ENCODE measurements at regions not wholly inside any gene's neighbourhood (a gene's known extent, or its start where the extent isn't known, plus 50 kb on each side); places are given as distances from the start of the nearest gene placed in this dataset.

DNA sequence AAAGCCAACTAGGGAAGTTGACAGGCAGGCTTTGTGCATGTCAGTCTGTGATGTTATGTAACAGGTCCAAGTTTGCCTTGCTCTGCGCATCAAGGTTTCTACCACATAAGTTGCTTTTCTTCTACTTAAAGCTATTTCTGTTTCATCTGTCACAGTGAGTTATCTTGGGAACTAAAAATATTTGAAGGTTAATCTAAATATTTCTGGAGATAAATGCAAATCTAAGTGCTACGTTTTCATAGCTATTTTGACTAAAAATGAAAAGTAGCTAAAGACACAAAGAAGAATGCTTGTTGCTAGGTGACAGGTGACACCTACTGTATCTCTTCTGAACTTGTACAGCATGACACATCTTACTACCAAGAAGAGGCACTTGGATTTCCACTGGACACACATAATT is 135.6 kb downstream of the KLF12 start:
- no peak for FAIRE-seq

DNA sequence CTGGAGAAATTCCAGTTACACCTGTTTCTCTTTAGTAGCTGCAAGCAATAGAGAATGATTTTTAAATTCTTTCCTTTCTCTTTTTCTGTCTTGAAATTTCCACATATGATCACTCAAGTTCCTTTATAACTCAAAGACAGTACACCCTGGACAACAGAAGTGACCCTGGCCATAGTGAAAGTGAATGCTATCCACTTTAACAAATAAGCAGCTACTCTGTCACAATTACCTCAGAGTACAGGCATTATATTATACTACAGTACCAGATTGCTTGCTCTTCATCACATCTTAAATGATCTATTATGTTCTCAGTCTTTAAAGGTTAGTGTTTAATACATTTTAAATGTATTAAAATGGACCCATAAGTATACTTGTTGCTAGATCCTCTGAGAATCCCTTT is 136.2 kb downstream of the KLF12 start:
- FAIRE-seq, result no peak

DNA sequence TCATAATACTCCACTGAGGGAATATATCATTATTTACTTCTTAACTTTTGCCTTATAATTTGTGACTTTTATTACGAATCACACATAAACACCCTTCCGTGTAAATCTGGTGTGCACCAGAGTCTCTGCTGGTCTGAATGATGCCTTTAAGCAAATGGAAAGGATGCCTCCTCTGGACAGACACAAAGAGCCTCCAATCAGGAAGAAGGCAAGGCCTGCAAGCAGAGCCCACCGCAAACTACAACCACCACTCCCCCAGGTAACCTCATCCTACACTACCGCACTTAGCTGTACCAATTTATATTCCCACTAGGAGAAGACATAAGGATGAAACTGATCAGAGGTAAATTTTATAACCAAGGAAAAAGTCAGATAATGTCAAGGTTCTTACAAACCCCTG is 137.6 kb downstream of the KLF12 start:
- no peak for FAIRE-seq

DNA sequence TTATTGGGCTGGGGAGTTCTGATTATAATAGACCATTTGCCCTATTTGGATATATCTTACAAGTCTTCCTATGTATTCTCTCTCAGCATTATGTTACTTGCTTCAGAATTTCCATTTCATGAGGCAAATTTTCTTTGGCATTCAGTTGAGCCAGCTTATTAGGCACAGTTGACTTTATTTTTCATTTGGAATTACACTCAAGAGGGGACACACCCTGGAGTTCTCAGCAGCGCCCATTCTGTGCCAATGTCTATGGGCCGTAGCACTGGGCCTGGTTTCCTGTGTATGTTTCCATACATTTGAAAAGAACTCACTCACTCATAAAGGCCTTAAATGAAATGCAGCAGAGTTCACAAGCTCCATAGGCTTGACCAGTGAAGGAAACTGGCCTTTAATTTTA is 138.5 kb downstream of the KLF12 start:
- FAIRE-seq, result no peak

DNA sequence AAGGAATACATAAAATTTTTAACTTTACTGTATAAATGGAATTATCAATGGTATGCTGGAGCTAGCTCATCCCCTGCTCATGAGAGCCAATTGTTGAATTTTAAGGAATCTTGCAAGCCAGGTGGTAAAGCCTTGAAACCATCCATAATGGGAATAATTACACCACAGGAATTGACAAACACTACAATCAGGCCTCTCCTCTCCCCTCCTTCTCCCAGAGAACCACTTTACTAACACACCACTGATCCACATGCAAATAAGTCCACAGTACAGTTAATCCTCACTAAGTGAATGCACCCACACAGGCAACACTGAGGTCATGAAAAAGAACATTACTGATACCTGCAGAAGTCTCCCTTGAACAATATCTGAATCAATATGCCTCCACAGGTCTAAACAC is 140.5 kb downstream of the KLF12 start:
- FAIRE-seq, result no peak

DNA sequence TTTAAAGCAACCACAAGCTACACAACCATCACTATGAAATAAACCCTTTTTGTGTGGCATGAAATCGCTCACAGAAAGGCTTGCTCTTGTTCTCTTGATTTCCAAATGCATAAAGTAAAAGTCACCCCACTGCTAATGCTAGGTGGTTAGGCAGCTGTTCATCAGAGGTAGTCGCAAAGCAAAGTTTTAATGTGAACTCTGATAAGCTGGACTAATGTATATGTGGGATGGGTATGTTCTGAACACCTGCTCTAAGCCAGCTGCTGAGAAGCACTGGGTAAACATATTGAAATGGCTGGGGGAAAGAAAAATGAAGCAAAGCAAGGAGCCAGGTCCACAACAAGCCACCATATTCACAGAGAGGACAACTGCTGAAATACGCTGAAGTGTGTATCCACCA is 142.3 kb downstream of the KLF12 start:
- FAIRE-seq, result no peak

DNA sequence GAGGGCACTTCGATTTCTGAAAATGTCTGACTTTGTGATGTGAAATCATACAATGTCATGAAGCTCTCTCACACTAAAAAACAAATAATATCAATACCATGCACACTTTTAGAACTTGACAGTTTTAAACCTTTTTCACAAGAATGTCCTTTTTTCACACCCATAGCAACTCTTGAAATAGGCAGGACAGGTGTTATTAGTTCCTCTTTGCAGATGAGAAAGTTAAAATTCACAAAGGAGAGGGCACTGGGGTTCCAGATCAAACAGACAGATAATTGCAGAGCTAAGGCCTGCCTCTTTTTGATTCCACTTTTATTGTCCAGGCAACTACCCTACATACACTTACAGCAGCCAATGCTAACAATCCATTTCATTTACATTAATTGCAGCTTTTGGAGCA is 142.8 kb downstream of the KLF12 start:
- no peak for FAIRE-seq

DNA sequence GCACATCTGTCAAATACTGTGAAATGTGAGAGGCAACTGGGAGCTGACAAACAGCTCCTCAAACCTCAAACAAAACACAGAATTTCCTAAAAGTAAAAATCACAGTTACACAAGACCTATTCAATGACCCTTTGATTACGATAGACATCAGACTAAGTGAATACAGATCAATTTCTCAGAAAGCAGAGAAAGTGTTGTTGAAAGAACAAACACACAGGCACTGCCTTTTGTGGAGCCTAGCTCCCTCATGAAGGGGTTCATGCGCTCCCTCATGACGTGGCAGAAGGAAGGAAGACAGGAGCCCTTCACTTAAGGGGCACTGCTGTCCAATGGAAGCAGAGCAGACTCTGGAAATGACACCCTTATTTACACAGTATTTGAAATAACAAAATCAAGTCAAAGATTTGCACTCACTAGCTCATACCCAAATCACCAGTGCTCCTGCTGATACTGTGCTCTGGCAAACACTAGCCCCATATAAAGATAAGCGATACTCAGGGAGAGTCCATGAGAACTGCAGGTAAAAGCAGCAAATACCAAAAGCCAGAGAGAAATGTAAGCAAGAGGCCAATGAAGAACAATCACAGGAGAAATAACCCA is 144.9 kb downstream of the KLF12 start:
- no peak for FAIRE-seq

DNA sequence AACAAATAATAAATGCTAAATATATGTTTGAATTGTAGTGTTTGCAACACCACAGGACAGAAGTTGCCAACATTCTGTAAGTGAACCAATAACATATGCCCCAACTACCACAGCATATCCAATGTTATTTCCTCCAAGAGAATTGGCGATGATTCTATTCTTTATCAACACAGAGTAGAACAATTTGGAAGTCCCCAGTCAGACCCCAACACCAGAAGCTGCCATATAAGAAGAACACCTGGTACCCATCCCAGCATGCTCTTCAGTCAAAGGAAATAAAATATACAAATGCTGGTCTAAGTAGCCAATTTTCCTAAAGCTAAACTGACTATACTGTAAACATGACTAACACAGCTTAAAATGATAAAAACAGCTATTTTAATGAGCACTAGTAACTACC is 145.7 kb downstream of the KLF12 start:
- FAIRE-seq, result no peak

DNA sequence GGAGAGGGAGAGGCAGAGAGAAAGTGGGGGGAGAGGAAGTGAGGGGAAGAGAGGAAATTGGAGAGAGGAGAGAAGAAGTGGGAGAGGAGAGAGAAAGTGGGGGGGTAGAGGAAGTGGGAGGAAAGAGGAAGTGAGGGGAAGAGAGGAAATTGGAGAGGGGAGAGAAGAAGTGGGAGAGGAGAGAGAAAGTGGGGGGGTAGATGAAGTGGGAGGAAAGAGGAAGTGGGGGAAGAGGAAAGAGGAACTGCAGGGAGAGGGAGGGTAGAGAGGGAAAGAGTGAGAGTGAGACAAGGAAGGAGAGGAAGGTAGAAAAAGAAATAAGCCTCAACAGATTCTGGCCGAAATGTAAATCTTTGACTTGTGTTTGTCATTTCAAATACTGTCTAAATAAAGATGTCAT is 146.6 kb downstream of the KLF12 start:
- no peak for FAIRE-seq

DNA sequence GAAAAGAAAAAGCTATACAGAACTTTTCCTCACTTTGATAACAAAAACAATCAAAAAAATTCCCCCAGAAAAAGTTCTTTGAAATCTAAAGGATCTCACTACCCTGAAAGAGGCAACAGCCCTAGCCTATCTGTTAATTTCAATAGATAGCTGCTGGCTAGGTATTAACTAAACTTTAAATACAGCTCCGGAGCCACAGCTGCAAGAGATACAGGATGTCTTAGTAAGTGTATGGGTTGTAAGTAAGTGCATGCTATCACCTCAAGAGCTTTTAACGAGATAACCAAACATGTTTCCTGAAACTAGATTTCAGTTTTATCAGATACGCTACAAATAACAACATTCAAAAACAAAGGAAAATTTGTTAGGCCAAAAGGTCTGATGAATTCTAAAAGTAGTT is 148.4 kb downstream of the KLF12 start:
- FAIRE-seq, result no peak

DNA sequence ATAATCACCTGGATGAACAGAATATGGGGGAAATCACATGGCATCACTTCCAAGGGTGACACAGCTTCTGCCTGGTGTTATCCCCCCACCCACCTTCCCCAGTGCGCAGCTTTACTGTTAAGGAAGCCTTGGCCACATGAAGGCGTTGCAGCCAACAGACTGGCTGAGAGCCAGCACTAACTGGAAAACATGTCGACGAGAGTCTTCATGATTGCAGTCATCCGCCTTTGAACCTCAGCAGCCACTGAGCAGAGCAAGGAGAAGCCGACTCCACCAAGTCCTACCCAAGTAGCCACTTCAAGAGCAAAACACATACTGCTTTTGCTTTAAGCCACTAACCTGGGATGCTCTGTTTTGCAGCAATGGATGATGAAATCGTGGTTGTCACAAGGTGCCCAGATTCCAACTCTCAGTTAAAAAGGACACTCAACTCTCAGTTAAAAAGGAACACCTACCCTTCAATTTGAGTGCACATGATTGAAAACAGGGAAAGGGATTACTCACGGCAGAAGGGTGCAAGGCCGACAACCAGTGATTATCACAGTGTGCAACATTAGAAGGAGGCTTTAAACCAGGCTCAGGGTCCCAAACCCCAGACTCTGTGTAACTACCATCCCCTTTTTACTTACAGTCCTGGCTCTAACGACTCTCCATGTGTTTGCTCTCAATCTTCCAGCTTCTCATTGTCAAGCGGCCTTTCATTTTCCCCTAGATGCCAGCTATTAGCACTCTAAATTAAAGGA is 149.1 kb downstream of the KLF12 start:
- no peak for FAIRE-seq

DNA sequence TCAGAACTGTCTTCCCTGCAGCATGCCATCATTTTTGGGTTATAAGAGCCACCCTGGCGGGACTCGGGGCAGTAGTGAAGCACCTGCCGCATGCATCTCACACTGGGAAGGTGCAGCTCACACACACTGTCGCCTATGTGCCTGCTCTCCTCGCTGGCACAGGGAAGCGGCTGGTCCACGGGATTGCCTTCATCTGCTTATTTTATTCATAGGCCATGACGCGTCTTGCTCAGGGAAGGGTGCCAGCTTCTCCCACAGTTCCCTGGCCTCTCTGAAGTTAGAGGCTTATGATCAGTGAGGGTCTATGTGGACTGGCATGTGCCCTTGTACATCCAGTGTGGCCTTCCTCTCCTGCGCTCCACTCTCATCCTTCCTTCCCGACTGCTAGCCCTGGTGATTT is 150.0 kb downstream of the KLF12 start:
- FAIRE-seq, result no peak

DNA sequence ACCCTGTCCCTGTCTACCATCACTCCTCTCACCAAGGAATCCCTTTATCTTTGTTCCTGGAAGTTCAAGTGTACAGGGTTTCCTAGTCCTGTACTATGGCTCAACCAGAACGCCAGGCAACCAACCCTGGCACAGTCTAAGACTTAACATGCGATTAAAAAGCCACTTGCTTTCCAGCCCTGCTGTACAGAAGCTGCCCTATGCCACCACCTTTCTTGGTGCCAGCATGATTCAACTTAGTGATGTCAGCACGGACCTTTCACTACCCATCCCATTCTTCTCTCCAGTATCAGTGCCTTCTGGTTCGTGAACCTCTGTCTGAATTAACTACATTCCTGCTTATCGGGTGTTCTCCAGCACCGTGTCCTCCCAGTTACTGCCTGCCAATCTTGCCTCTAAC is 151.1 kb downstream of the KLF12 start:
- FAIRE-seq, result no peak

DNA sequence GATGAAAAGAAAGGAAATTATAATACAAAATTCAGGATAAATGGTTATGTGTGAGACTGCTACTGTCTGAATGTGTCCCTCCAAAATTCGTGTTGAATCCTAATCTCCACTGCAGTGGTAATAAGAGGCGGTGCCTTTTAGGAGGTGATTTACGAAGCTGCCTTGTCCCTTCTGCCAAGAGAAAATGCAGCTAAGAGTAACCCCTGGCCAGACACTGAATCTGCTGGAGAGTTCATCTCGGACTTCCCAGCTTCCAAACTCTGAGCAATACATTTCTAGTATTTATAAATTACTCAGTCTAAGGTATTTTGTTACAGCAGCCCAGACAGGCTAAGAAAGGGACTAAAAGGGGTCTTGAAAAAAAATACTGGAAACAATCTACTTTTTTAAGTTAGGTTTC is 152.6 kb downstream of the KLF12 start:
- FAIRE-seq, result no peak

DNA sequence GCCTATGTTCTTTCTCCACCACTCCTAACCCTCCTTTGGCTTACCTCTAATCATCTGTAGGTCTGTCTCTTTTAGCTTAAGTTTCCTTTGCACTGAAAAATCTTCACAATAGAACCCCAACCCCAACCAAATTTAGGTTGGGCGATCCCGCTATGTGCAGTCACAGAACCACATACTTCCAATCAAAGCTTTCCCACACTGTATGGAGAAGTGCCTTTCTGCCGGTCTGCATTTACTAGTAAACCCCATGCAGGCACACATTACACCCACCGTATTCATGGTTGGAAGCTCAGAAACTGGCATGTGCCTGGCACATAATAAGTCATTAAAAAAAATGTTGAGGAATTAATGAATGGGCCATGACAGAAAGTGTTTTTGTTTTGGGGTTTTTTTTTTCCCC is 158.4 kb downstream of the KLF12 start:
- no peak for FAIRE-seq

DNA sequence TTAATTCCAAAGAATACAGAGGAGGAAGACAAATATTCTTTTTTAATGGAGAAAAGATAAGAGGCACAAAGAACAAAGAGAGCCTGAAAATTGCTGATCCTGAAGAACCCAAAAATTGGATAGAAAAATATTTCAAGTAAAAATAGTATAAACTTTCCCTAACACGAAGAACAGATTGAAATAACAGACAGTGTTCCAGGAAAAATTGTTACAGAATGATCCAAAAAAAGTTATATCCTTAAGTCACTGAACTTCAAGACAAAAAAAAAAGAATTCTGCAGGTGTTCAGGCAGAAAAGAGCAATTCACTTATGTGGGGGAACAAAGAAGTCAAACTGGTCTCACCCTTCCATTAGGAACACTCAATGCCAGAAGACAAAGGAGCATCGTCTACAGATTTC is 160.2 kb downstream of the KLF12 start:
- no peak for FAIRE-seq

DNA sequence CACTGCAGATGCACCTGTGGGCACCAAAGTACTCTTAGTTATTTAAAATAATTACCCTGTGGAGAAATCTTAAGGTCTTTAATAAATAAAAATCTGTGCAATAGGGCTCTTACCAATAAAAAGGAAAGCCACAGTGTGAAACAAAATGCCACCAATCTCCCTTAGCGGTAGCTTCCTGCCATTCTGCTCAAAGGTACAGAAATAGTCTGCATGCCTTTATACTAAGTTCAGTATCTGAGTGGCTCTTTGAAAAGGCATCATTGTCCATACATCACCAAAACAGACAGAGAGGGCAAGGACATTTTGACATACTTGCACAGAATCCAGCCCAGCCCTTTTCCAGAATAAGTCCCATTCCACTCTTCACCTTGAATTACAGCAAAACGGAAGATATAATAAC is 161.0 kb downstream of the KLF12 start:
- no peak for FAIRE-seq

DNA sequence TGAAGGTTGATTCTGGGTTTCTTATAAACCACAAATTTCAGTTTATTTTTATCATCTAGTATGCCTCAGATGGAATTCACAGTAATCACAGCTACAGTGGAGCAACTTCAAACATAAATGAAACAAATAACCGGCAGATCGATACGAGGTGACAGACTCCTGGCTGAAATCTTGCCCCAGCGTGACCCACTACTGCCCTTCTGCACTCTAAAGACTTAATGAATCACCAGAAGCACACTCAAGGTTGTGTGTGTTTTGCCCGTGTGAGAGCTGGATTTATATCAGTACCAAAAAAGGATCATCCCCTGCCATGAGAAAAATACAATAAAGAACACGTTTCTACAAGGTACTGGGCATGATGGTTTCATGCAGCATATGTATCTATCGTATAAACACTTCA is 161.7 kb downstream of the KLF12 start:
- FAIRE-seq, result no peak

DNA sequence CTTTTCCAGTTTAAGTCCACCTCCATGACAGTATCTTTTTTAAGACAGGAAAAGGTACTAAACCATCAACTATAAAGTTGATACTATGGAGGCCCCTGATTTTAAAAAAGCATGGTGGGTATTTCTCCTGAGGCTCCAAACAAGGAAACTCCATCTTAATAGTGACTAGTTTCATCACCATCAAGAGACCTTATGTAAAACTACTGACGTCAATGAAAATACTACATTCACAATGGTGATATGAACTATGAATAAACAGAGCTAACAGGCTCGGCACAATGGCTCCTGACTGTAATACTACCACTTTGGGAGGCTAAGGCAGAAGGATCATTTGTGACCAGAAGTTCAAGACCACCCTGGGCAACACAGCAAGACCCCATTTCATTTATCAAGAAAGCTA is 162.7 kb downstream of the KLF12 start:
- no peak for FAIRE-seq

DNA sequence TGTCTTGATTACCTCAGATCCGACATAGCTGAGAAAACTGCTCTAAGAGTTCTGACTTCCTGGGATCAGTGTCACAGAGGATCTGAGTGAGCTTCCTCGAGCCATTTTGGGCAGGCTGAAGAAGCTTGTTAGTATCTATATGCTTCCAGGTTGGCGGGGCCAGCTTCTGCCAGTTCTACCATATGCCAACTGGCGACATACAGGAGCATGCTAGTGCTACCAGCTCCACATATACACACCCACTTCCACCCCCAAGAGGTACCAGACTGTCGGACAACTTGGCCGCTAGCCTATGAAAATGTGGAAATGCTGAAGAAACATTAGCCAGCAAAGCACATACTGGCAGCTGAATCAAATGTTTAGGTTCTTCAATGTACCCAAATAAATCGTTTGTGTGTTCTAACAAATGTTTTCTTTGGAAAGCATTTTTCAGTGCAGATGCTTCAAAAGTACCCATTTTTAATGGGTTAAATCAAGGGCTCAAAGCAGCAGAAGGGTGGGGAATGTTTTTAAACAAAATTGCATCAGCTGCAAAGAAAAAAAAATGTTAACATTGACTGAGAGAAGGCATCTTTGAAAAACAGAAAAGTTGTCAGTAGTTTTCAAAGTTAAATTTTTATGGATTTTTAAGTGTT is 163.7 kb downstream of the KLF12 start:
- FAIRE-seq, result no peak

DNA sequence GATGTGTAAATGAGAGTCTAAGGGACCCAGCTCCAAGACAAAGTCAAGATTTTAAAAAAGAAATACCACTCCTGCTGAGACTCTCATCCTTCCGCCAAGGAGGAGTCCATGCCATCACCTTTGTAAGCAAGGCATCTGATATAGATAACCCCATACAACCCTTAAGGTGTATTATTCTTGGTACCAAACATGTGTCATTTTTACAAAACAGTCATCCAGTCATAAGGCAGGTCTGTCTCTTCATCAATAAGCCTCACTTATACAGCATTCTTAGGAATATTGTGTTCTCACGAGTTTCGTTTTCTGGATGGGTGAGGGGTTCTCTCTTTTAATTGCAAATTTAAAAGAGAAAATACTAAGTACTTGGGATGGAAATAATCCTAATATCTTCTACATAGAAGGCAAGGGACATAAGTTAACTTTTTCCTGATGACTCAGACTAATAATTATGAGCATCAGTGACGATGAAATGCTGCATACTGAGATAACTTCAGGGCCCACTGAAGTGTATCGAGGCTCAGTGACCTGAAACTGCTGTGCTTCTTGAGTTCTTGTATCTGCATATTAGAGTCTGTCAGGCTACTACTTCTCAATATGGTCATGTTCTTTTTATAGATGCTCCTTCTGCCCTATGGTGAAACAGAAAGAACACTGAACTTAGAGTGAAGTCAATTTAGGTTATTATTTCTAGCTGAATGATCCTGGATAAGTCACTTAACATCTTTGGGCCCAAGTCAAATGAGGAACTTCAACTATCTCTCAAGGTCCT is 166.6 kb downstream of the KLF12 start:
- no peak for FAIRE-seq

DNA sequence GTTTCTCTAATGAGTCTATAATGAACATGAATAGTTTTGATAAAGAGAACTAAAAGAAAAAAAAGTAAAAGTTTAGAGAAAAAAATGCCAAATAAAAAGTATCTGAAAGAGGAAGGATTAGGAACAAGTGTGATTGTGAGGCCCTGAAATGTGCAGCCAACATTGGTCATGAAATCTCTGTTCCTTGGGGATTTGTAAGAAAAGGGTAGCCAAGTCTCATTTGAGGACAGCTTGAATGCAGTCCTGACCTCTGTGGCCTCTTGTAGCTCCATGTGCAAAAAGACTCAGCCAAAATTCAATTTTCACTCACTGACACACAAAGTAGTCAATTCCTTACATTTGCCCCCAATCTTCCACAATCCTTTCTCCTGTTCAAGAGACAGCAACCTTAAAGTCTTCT is 167.9 kb downstream of the KLF12 start:
- no peak for FAIRE-seq

DNA sequence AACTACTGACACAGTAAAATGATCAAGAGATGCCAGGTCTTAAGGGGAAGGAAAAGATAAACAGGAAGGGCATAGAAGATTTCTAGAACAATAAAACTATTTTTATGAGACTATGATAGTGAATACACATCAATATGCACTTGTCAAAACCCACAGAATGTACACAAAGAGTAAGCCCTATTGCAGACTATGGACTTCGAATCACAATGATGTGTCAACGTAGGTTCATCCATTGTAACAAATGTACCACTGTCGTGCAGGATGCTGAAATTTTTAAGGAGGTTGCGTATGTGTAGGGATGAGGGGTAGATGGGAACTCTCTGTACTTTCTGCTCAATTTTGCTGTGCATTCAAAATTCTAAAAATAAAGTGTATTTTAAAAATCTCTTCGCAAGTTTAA is 171.9 kb downstream of the KLF12 start:
- FAIRE-seq, result no peak
